GM21737 (cell line): ENCODE measurements at regions not wholly inside any gene's neighbourhood (a gene's known extent, or its start where the extent isn't known, plus 50 kb on each side); places are given as distances from the start of the nearest gene placed in this dataset.
"Not testable (repeated sequence)": the region's sequence is repeated elsewhere in the genome, so short reads cannot be mapped to it uniquely, and the experiment has no call there.

ENCODE experiments used
- ATAC-seq: cut with Tn5 transposase; IDR thresholded peaks from one replicate; pipeline ENCODE4 v1.9.1; 2021; ENCODE audit warnings: mild to moderate bottlenecking, moderate library complexity; ENCODE audit not compliant: unreplicated experiment

DNA sequence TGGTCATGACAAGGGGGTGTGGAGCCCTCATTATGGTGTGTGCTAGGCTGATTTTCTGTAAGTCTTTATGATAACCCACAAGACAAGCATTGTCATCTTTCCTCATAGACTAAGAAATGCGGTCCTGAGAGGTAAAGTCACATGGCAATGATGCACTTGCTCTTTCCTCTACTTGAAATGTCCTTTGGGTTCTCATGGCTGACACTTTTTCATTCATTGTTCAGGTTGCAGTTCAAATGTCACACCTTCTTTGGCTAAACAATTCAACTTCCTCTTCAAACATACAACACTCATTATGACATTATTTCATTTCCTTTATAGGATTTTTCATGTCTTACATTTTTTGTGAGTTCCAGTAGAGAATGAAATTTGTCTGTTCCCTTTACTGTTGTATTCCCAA is 323.6 kb upstream of the PRR16 start:
- ATAC-seq = no peak

- ATAC-seq = no peak
Observed at GRCh38 chr5:120141076-120141475, 323.0 kb upstream of the PRR16 start.

DNA sequence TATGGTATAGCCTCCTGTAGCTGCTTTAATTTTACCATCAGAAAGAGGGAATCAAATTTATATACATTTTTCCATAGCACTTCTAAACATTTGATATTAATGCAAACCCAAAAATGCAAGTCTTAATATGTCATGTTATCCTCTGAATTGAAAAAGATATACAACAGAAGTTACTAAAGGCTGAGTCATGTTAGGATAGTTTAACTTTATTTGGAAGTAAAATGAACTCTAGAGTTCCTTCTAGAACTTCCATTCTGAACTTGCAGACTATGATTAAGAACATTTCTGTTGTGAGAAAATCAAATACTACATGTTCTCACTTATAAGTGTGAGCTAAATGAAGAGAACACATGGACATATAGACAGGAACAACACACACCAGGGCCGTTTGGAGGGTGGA is 317.3 kb upstream of the PRR16 start:
- ATAC-seq = no peak

DNA sequence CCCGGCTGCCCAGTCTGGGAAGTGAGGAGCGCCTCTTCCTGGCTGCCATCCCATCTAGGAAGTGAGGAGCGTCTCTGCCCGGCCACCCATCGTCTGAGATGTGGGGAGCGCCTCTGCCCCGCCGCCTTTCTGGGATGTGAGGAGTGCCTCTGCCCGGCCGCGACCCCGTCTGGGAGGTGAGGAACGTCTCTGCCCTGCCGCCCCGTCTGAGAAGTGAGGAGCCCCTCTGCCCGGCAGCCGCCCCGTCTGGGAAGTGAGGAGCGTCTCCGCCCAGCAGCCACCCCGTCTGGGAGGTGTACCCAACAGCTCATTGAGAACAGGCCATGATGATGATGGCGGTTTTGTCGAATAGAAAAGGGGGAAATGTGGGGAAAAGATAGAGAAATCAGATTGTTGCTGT is 316.2 kb upstream of the PRR16 start:
- not testable (repeated sequence) for ATAC-seq

GRCh38 chr5:120150770-120151169 is 313.3 kb upstream of the PRR16 start:
- no peak for ATAC-seq

GRCh38 chr5:120151181-120151580 is 312.9 kb upstream of the PRR16 start:
- no peak for ATAC-seq

GRCh38 chr5:120151825-120152224 is 312.3 kb upstream of the PRR16 start:
- no peak for ATAC-seq

- no peak for ATAC-seq
Observed at GRCh38 chr5:120152472-120152871, 311.6 kb upstream of the PRR16 start.

GRCh38 chr5:120152931-120153330 is 311.2 kb upstream of the PRR16 start:
- ATAC-seq = no peak

GRCh38 chr5:120153551-120153950 is 310.5 kb upstream of the PRR16 start:
- no peak for ATAC-seq

DNA sequence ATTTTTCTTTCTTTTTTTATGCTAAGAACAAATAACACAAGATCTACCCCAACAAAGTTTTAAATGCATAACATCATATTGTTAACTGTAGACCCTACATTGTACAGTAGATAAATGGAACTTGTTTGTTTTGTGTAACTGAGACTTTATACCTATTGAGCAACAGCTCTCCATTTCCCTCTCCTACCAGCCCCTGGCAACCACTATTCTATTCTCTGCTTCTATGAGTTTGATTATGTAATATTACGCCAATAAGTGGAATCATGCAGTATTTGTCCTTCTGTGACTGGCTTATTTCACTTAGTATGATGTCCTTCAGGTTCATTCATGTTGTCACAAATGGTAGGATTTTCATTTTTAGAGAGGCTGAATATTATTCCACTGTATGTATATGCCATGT is 308.2 kb upstream of the PRR16 start:
- no peak for ATAC-seq

- ATAC-seq = no peak
Observed at GRCh38 chr5:120158211-120158610, 305.9 kb upstream of the PRR16 start.

GRCh38 chr5:120159155-120159554 is 304.9 kb upstream of the PRR16 start:
- ATAC-seq = no peak

- ATAC-seq = no peak
Observed at GRCh38 chr5:120160124-120160895, 303.8 kb upstream of the PRR16 start.

DNA sequence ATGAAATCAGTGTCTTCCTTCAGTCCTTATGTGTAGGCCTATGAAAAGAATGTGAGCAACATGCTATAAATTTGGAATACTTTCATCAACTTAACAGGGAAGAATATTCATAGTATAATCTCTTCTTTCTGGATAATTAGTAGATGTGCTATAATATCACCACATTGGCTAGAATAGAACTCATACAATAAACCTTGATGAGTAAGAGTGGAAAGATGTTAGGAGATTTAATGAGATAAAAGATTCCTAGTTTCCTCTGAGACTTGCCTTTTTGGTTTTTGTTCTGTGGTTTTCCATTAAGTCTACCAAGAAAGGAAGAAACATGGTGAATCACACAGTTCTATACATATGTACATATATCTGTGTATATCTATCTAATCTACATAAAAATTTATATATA is 301.8 kb upstream of the PRR16 start:
- no peak for ATAC-seq

DNA sequence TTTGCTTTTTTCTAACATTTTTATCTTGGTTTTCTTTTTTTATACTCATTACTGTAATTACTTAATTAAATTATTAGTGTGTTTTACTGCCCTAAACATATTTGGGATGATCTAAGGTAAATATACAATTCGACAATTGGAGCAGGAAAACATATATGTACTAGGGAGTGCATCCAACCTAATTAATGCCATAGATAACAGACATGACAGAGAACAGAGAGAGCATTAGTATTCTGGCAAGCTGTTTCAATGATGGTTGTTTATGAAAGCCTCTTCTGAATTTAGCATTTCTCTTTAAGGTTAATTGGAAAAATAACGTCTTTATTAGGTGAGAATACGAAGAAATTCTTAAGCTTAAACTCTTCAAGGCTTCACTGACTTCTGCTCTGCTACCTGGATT is 300.1 kb upstream of the PRR16 start:
- ATAC-seq = no peak

- no peak for ATAC-seq
Observed at GRCh38 chr5:120164986-120165385, 299.1 kb upstream of the PRR16 start.

DNA sequence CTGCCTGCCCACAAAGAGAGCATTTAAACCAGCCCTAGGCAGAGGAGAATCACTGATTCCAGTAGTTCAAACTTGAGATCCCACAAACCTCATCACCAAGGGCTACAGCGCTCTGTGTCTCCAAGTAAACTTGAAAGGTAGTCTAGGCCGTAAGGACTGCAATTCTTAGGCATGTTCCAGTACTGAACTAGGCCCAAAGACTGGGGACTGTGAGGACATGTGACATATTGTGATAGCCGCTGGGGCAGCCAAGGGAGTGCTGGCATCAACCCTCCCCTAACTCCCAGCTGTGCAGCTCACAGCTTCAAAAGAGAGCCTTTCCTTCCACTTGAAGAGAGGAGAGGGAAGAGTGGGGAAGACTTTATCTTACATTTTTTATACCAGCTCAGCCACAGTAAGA is 291.0 kb upstream of the PRR16 start:
- ATAC-seq = no peak

DNA sequence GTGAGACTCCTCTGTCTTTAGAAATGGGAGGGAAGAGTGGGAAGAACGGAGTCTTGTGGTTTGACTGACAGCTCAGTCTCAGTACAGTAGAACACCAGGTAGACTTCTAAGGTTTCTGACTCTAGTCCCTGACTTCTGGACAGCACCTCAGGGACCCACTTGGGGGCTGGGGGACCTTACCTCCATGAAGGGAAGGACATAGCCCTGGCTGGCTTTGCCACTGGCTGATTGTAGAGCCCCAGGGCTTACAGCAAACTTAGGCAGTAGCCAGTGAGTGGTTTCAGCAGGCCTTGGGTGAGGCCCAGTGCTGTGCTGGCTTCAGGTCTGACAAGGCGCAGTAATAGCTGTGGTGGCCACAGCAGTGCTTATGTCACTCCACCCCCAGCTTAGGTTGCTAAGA is 290.0 kb upstream of the PRR16 start:
- ATAC-seq = no peak

DNA sequence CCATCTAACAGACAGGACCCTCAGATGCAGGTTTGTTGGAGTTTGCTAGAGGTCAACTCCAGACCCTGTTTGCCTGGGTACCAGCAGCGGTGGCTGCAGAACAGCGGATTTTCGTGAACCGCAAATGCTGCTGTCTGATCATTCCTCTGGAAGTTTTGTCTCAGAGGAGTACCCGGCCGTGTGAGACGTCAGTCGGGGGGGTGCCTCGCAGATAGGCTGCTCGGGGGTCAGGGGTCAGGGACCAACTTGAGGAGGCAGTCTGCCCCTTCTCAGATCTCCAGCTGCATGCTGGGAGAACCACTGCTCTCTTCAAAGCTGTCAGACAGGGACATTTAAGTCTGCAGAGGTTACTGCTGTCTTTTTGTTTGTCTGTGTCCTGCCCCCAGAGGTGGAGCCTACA is 282.9 kb upstream of the PRR16 start:
- not testable (repeated sequence) for ATAC-seq

DNA sequence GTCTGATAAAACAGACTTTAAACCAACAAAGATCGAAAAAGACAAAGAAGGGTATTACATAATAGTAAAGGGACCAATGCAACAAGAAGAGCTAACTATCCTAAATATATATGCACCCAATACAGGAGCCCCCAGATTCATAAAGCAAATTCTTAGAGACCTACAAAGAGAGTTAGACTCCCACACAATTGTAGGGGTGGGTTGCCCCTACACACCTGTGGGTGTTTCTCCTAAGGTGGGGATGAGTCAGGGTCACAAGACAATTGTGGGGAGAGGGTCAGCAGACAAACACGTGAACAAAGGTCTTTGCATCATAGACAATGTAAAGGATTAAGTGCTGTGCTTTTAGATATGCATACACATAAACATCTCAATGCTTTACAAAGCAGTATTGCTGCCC is 269.4 kb upstream of the PRR16 start:
- ATAC-seq = not testable (repeated sequence)

GRCh38 chr5:120199559-120199958 is 264.5 kb upstream of the PRR16 start:
- ATAC-seq = no peak

GRCh38 chr5:120207129-120207528 is 257.0 kb upstream of the PRR16 start:
- ATAC-seq = no peak
